PC-3 (cell line): ENCODE measurements at regions not wholly inside any gene's neighbourhood (a gene's known extent, or its start where the extent isn't known, plus 50 kb on each side); places are given as distances from the start of the nearest gene placed in this dataset.

Source experiments
- EZH2 ChIP-seq: fragments of 300-600 bp; sonication (generic); IDR thresholded peaks from one replicate; pipeline ENCODE4 v1.6.1; 2017; ENCODE audit warnings: antibody characterized with exemption, mild to moderate bottlenecking, low read length; ENCODE audit not compliant: unreplicated experiment
- TF ChIP-seq, protein P1 (sequence below): fragments of 300-600 bp; sonication (generic); conservative IDR thresholded peaks from 2 replicates; pipeline ENCODE4 v1.5.1; 2017; ENCODE audit warnings: antibody characterized with exemption, low read depth, mild to moderate bottlenecking, low read length

DNA sequence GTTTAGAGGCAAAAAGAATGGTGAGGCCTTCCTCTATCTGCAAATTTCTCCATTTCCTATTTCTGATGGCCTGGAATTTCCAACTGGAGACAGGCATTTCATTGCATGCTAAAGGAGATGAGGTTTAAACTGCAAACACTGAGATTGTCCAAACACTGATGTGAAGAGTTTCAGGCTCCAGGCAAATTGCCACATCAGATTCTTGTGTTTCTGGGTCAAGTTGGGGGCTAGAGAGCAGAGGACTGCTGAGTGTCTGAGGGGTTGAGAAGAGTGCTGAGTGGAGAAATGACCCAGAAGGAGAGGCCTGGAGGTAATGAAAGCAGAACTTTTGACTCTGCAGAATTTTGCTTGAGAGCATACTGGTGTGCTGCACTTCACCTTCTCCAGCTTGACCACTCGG lies 216.7 kb upstream of the MPHOSPH6 start:
- TF ChIP-seq EZH2 = no peak
- TF ChIP-seq, protein P1, sequence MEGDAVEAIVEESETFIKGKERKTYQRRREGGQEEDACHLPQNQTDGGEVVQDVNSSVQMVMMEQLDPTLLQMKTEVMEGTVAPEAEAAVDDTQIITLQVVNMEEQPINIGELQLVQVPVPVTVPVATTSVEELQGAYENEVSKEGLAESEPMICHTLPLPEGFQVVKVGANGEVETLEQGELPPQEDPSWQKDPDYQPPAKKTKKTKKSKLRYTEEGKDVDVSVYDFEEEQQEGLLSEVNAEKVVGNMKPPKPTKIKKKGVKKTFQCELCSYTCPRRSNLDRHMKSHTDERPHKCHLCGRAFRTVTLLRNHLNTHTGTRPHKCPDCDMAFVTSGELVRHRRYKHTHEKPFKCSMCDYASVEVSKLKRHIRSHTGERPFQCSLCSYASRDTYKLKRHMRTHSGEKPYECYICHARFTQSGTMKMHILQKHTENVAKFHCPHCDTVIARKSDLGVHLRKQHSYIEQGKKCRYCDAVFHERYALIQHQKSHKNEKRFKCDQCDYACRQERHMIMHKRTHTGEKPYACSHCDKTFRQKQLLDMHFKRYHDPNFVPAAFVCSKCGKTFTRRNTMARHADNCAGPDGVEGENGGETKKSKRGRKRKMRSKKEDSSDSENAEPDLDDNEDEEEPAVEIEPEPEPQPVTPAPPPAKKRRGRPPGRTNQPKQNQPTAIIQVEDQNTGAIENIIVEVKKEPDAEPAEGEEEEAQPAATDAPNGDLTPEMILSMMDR = no peak
